ENCODE measurements at regions not wholly inside any gene's neighbourhood (a gene's known extent, or its start where the extent isn't known, plus 50 kb on each side); places are given as distances from the start of the nearest gene placed in this dataset.
"Not testable (repeated sequence)": the region's sequence is repeated elsewhere in the genome, so short reads cannot be mapped to it uniquely, and the experiment has no call there.

GRCh38 chr1:93765099-93765498, 83.5 kb upstream of the BCAR3 start:
- DNase-seq (ENCODE audit: low read depth) = no peak
- no peak for TF ChIP-seq CTCF (IDR thresholded peaks at IDR 0.05; ENCODE audit: insufficient read depth, low read depth, low read length)
- no peak overlapping the region for H3K4me3 ChIP-seq (ENCODE audit: low read depth, low read length)

- TF ChIP-seq CTCF (IDR thresholded peaks at IDR 0.05; ENCODE audit: insufficient read depth, low read depth, low read length) = no peak
- no peak for DNase-seq (ENCODE audit: low read depth)
- no peak overlapping the region for H3K4me3 ChIP-seq (ENCODE audit: low read depth, low read length)
Measured at GRCh38 chr1:93764366-93764750, 82.7 kb upstream of the BCAR3 start.

- no peak overlapping the region for H3K4me3 ChIP-seq (ENCODE audit: low read depth, low read length)
- no peak for DNase-seq (ENCODE audit: low read depth)
- TF ChIP-seq CTCF (IDR thresholded peaks at IDR 0.05; ENCODE audit: insufficient read depth, low read depth, low read length) = no peak
Measured at GRCh38 chr1:93763704-93764365, 82.2 kb upstream of the BCAR3 start.

- H3K4me3 ChIP-seq (ENCODE audit: low read depth, low read length) = no peak overlapping the region
- TF ChIP-seq CTCF (IDR thresholded peaks at IDR 0.05; ENCODE audit: insufficient read depth, low read depth, low read length) = no peak
- peak; percentile 96 for DNase-seq (ENCODE audit: low read depth)
Measured at GRCh38 chr1:93758842-93759515, 77.3 kb upstream of the BCAR3 start.

GRCh38 chr1:93757256-93758036, 75.8 kb upstream of the BCAR3 start:
- no peak overlapping the region for H3K4me3 ChIP-seq (ENCODE audit: low read depth, low read length)
- no peak for DNase-seq (ENCODE audit: low read depth)
- TF ChIP-seq CTCF (IDR thresholded peaks at IDR 0.05; ENCODE audit: insufficient read depth, low read depth, low read length) = no peak

- H3K4me3 ChIP-seq (ENCODE audit: low read depth, low read length) = no peak overlapping the region
- no peak for DNase-seq (ENCODE audit: low read depth)
- TF ChIP-seq CTCF (IDR thresholded peaks at IDR 0.05; ENCODE audit: insufficient read depth, low read depth, low read length) = no peak
Measured at GRCh38 chr1:93756657-93757056, 75.0 kb upstream of the BCAR3 start.

- DNase-seq (ENCODE audit: low read depth); H3K4me3 ChIP-seq (ENCODE audit: low read depth, low read length): not testable (repeated sequence)
Measured at GRCh38 chr1:93755251-93755715, 73.6 kb upstream of the BCAR3 start.

Data from fibroblast of villous mesenchyme (primary cell).